ENCODE measurements at regions not wholly inside any gene's neighbourhood (a gene's known extent, or its start where the extent isn't known, plus 50 kb on each side); places are given as distances from the start of the nearest gene placed in this dataset.
"Not testable (repeated sequence)": the region's sequence is repeated elsewhere in the genome, so short reads cannot be mapped to it uniquely, and the experiment has no call there.

GRCh38 chr10:33783078-33783477 is 448.6 kb upstream of the NRP1 start:
- no peak for DNase-seq (ENCODE audit: low read depth in 2 of 2)

DNA sequence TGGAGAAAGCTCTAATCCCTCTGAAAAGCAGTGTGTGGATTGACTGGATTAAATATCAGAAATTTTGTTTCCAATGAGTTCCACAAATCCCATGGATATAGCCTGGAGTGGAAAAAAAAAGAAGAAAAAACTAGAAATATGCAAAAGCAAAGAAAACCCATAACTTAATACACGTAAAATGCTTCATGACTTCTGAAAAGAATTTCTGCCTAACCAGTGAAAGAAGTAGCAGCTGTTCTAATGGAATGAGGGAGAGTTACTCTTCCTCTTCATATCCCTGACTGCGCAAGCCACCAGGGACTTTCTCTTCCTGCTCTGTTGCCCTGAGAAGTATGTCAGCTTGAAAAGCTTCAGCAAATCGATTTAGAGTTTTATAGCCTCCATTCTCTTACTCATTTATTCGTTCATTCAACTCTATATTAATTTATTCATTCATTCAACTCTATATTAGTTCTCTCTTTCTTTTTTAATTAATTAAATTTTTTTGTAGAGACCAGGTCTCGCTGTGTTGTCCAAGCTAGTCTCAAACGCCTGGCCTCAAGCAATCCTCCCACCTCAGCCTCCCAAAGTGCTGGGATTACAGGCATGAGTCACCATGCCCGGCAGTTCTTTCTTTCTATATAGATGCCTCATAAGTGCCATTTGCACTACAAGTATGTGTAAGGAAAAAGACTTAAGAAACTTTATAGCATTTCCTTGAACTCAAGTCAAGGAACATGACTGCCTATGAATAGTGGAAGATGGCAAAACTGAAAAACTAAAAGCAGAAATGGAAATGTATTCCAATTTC is 447.3 kb upstream of the NRP1 start:
- DNase-seq (ENCODE audit: low read depth in 2 of 2): no peak

DNA sequence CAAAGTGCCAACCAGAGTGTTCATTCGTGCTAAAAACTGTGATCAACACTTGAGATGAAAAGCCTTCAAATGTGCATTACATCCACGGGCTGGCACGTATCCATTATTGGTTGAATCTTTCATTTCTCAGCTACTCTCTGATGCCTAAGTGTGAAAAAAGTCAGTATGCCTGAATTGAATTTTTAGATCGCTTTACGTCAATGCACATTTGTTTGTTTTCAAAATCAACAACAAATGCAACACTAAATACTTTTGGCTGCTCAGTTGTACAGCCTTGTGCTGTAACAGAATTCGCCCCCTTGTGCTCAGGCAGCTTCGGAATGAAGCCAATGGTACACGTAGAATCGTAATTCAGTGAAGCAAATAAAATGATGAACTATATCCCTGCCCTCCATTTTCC is 446.5 kb upstream of the NRP1 start:
- no peak for DNase-seq (ENCODE audit: low read depth in 2 of 2)

- no peak for DNase-seq (ENCODE audit: low read depth in 2 of 2)
These were observed 442.8 kb upstream of the NRP1 start for GRCh38 chr10:33777223-33777622.

DNA sequence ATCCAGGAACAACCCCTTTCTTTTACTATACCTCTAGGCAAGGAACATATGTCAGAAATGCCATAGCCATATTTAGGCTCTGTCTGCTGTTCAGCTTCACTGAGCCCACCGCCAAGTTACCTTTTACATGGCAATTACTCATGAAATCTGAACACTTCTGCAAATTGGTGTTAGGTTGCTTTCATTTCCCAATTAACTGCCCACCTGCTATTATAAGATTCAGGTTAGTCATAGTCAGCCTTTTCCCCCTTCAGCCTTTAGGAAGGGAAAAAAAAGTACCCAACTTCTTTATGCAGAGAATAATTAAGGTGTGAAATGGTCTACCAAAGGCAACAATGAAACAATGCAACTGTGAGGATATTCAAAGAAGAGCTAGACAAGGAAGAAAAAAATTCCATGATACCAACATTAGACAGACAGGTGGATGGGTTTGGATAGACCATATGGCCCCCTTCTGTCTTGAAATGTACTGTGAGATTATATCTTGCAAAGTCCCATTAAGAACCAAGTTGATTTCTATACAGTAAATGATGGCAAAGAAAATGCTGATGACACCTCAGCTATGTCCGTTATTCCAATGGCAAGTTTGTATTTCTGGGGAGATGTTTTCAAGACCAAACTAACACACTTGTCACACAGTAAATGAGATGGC is 442.1 kb upstream of the NRP1 start:
- DNase-seq (ENCODE audit: low read depth in 2 of 2): no peak

- DNase-seq (ENCODE audit: low read depth in 2 of 2): no peak
These were observed 440.4 kb upstream of the NRP1 start for GRCh38 chr10:33774857-33775256.

DNA sequence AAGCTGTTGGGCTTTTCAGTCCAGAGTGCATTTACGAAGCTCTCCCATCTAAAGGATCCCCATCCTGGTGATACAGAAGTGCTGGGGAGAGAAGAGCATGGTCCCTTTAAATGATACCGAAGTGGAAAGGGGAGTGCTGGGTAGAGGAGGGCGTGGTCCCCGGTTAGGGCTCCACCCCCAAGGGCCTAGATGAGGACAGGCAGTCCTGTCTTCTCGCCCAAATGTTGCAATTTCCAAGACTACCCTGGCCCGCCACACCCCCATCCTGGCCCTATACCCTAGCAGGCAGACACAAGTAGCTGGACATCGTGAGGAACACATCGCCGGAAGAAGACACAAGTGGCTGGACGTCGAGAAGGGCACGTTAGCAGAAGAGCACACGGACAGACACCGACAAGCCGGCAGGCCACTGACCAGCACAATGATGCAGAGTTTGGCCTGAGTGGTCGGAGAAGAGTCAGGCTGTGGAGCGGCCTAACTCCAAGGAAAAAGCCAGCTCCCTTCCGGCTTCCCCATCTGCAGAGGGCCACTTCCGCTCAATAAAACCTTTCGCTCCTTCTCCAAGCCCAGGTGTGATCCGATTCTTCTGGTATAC is 439.5 kb upstream of the NRP1 start:
- no peak for DNase-seq (ENCODE audit: low read depth in 2 of 2)

GRCh38 chr10:33773253-33773573 is 438.7 kb upstream of the NRP1 start:
- no peak for DNase-seq (ENCODE audit: low read depth in 2 of 2)

GRCh38 chr10:33772370-33773252 is 438.1 kb upstream of the NRP1 start:
- no peak for DNase-seq (ENCODE audit: low read depth in 2 of 2)

DNA sequence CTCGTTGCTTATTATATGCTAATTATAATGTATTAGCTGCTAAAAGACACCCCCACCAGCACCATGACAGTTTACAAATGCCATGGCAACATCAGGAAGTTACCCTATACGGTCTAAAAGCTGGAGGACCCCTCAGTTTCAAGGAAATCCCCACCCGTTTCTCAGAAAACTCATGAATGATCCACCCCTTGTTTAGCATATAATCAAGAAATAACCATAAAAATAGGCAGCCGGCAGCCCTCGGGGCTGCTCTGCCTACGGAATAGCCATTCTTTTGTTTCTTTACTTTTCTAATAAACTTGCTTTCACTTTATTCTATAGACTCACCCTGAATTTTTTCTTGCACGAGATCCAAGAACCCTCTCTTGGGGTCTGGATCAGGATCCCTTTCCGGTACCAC is 437.4 kb upstream of the NRP1 start:
- not testable (repeated sequence) for DNase-seq (ENCODE audit: low read depth in 2 of 2)

GRCh38 chr10:33764694-33765185 is 430.3 kb upstream of the NRP1 start:
- no peak for DNase-seq (ENCODE audit: low read depth in 2 of 2)

GRCh38 chr10:33760056-33760943 is 425.8 kb upstream of the NRP1 start:
- no peak for DNase-seq (ENCODE audit: low read depth in 2 of 2)

GRCh38 chr10:33759191-33759590 is 424.7 kb upstream of the NRP1 start:
- no peak for DNase-seq (ENCODE audit: low read depth in 2 of 2)

DNA sequence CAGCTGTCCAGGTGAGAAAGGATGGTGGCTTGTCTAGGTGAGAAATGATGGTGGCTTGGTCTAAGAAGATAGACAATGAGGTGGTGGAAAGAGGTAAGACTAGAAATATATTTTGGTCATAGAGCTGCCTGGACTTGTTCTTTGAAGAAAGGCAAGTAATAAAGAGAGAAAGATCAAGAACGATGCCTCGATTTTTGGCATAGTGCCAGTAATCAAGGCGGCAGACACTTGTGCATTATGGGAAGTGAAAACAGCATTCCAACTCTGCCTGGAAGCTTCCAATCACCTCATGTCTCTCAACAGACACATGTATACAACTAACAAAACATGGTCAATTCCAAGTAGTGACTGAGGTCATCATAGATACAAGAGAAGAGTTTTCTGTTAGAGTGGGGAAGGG is 423.8 kb upstream of the NRP1 start:
- no peak for DNase-seq (ENCODE audit: low read depth in 2 of 2)

- no peak for DNase-seq (ENCODE audit: low read depth in 2 of 2)
These were observed 419.6 kb upstream of the NRP1 start for GRCh38 chr10:33754052-33754451.

DNA sequence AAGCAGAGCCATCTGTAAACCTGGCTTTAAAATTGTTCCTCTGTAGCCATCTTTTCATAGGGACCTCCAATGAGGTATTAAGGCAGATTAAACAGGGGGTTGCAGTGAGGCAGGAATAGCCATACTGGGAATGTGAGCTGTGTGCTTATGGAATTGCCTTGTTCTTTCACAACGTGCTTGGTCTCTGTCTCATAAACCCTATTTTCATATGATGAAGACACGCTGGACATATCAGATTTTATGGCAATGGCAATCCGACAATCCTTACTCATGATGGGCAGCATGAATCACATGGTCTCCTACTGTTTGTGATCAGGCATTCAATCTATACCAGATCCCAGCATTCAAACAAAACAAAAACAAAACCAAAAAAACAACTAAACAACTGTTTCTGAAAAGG is 418.9 kb upstream of the NRP1 start:
- DNase-seq (ENCODE audit: low read depth in 2 of 2): no peak

- no peak for DNase-seq (ENCODE audit: low read depth in 2 of 2)
These were observed 415.3 kb upstream of the NRP1 start for GRCh38 chr10:33749790-33750189.

- no peak for DNase-seq (ENCODE audit: low read depth in 2 of 2)
These were observed 414.7 kb upstream of the NRP1 start for GRCh38 chr10:33749067-33749735.

GRCh38 chr10:33746836-33747268 is 412.4 kb upstream of the NRP1 start:
- no peak for DNase-seq (ENCODE audit: low read depth in 2 of 2)

- DNase-seq (ENCODE audit: low read depth in 2 of 2): no peak
These were observed 411.7 kb upstream of the NRP1 start for GRCh38 chr10:33746186-33746585.
